T-cell (primary cell): ENCODE measurements at regions not wholly inside any gene's neighbourhood (a gene's known extent, or its start where the extent isn't known, plus 50 kb on each side); places are given as distances from the start of the nearest gene placed in this dataset.

Experiments
- ATAC-seq, 4 experiments: fragments of 200-7000 bp in 3 of 4; fragments of 150-1000 bp in 1 of 4; cut with Tn5 transposase; replicated peaks in 1 of 4; 1 replicate in 3 of 4; 2 replicates in 1 of 4; pipeline ENCODE4 v1.10.0; 2021; ENCODE audit warnings: moderate library complexity in 3 of 4, mild to moderate bottlenecking in 2 of 4, moderate number of reproducible peaks in 1 of 4
- CTCF ChIA-PET, 2 donors: fragments of 300-600 bp; sonication (Branson Sonifier 250); formaldehyde crosslinking; loops; one replicate each; lab custom pipeline; 2022; ENCODE audit warnings: antibody characterized with exemption in 2 of 2; lab: Charles Lee
- POLR2A ChIA-PET, 2 donors: fragments of 300-600 bp; sonication (Branson Sonifier 250); formaldehyde crosslinking; loops; one replicate each; lab custom pipeline; 2022; ENCODE audit warnings: antibody characterized with exemption in 2 of 2; lab: Charles Lee
- DNase-seq, 35 experiments: peaks; one replicate each; pipeline versions ENCODE4 v3.0.0 to v3.0.0-alpha.2; 2013 to 2023
- H3K27ac ChIP-seq: one replicate; pipeline ENCODE4 v1.5.1; 2013; ENCODE audit warnings: low read length
- H3K27me3 ChIP-seq, 2 experiments: replicated peaks in 1 of 2; 1 replicate in 1 of 2; 2 replicates in 1 of 2; pipeline versions ENCODE4 v1.6.1 to v1.7.0; 2013; ENCODE audit warnings: low read length in 1 of 2, mixed read lengths in 1 of 2; ENCODE audit not compliant: control insufficient read depth in 2 of 2, insufficient read depth in 2 of 2; ENCODE audit errors: extremely low read depth in 1 of 2
- H3K36me3 ChIP-seq, 2 donors: 1 replicate in 1 of 2; 2 replicates in 1 of 2; pipeline versions ENCODE4 v1.6.1 to v1.7.0; 2013; ENCODE audit warnings: low read length in 1 of 2; ENCODE audit not compliant: control insufficient read depth in 2 of 2, insufficient read depth in 1 of 2; ENCODE audit errors: extremely low read depth in 1 of 2
- H3K4me1 ChIP-seq, 2 experiments: 1 replicate in 1 of 2; 2 replicates in 1 of 2; pipeline versions ENCODE4 v1.6.1 to v1.7.0; 2013; ENCODE audit warnings: low read length in 2 of 2, mixed read lengths in 1 of 2; ENCODE audit not compliant: insufficient read depth in 2 of 2, control insufficient read depth in 1 of 2; ENCODE audit errors: extremely low read depth in 1 of 2
- H3K4me3 ChIP-seq, 2 donors: 1 replicate in 1 of 2; 2 replicates in 1 of 2; pipeline versions ENCODE4 v1.5.1 to v1.7.0; 2013; ENCODE audit warnings: mild to moderate bottlenecking in 2 of 2, low read length in 1 of 2, moderate library complexity in 1 of 2; ENCODE audit not compliant: control insufficient read depth in 1 of 2; ENCODE audit errors: extremely low read depth in 1 of 2
- H3K9me3 ChIP-seq: 2 replicates; pipeline ENCODE4 v1.7.0; 2013
- H3K27ac Mint-ChIP-seq, 2 donors: one replicate each; pipeline ENCODE4 v1.8.0; 2020 to 2021; ENCODE audit warnings: mild to moderate bottlenecking in 2 of 2, mixed read lengths in 2 of 2
- H3K27me3 Mint-ChIP-seq, 2 donors: one replicate each; pipeline ENCODE4 v1.8.0; 2021 to 2022; ENCODE audit warnings: mixed read lengths in 2 of 2
- H3K36me3 Mint-ChIP-seq: one replicate; pipeline ENCODE4 v1.8.0; 2021; ENCODE audit warnings: mixed read lengths
- H3K4me1 Mint-ChIP-seq, 3 donors: one replicate each; pipeline ENCODE4 v1.8.0; 2020 to 2022; ENCODE audit warnings: mixed read lengths in 3 of 3, mild to moderate bottlenecking in 1 of 3
- H3K4me3 Mint-ChIP-seq, 3 donors: one replicate each; pipeline ENCODE4 v1.8.0; 2020 to 2022; ENCODE audit warnings: mild to moderate bottlenecking in 3 of 3, mixed read lengths in 3 of 3, moderate library complexity in 3 of 3
- H3K9me3 Mint-ChIP-seq, 3 donors: one replicate each; pipeline ENCODE4 v1.8.0; 2020 to 2022; ENCODE audit warnings: mixed read lengths in 3 of 3
- WGBS: methylation state at CpG from one replicate; pipeline ENCODE4 v1.1.5; 2013; ENCODE audit warnings: missing lambda C conversion rate; ENCODE audit not compliant: insufficient coverage; 5-methylcytosine and 5-hydroxymethylcytosine counted together

- no peak for ATAC-seq
- ChIA-PET POLR2A (no interaction called here), CTCF (no interaction called here)
- no peak overlapping the region for H3K27ac Mint-ChIP-seq
- H3K9me3 Mint-ChIP-seq, result no peaks in the 10 kb centered on the region
- H3K36me3 Mint-ChIP-seq, result no peaks in the 10 kb centered on the region
- no peak for DNase-seq
- peaks cover 7 to 24% of the 10 kb centered on the region in 2 donors for H3K27me3 Mint-ChIP-seq
- no peak overlapping the region for H3K4me3 Mint-ChIP-seq
- 74% methylated on average over 8 of the region's 8 CpGs for WGBS
- H3K4me3 ChIP-seq, result no peak overlapping the region
- no peaks in the 10 kb centered on the region for H3K36me3 ChIP-seq
- H3K4me1 ChIP-seq, result no peaks in the 10 kb centered on the region
- peaks cover 0 to 8% of the 10 kb centered on the region in 2 experiments for H3K27me3 ChIP-seq
- no peak overlapping the region for H3K27ac ChIP-seq
- H3K4me1 Mint-ChIP-seq, result no peaks in the 10 kb centered on the region
- H3K9me3 ChIP-seq, result no peaks in the 10 kb centered on the region
These were observed 61.0 kb upstream of the RNF32 start for GRCh38 chr7:156579566-156579965.

- POLR2A ChIA-PET, result no interaction called here
These were observed 61.6 kb upstream of the RNF32 start for GRCh38 chr7:156578978-156579430.

GRCh38 chr7:156578578-156578940 lies 62.0 kb upstream of the RNF32 start:
- no peak for ATAC-seq
- 89% methylated on average over 23 of the region's 23 CpGs for WGBS
- H3K36me3 ChIP-seq, result no peaks in the 10 kb centered on the region

More at GRCh38 chr7:156578978-156579430, 61.6 kb upstream of the RNF32 start:
- Mint-ChIP-seq H3K27me3 (peaks cover 12 to 27% of the 10 kb centered on the region in 2 donors), H3K36me3 (no peaks in the 10 kb centered on the region), H3K4me3 (no peak overlapping the region), H3K9me3 (no peaks in the 10 kb centered on the region), H3K4me1 (no peaks in the 10 kb centered on the region), H3K27ac (no peak overlapping the region)
- CTCF ChIA-PET, result no interaction called here
- Histone ChIP-seq H3K4me3 (no peak overlapping the region), H3K4me1 (no peaks in the 10 kb centered on the region), H3K27me3 (peaks cover 0 to 8% of the 10 kb centered on the region in 2 experiments), H3K9me3 (no peaks in the 10 kb centered on the region), H3K27ac (no peak overlapping the region), H3K36me3 (no peaks in the 10 kb centered on the region)
- DNase-seq, result no peak
- no peak for ATAC-seq
- WGBS, result 60% methylated on average over 3 of the region's 8 CpGs

GRCh38 chr7:156577645-156578577 lies 62.7 kb upstream of the RNF32 start:
- Histone ChIP-seq H3K9me3 (no peaks in the 10 kb centered on the region), H3K27me3 (peaks cover 0 to 12% of the 10 kb centered on the region in 2 experiments), H3K4me3 (no peak overlapping the region), H3K36me3 (no peaks in the 10 kb centered on the region), H3K27ac (no peak overlapping the region), H3K4me1 (no peaks in the 10 kb centered on the region)
- H3K9me3 Mint-ChIP-seq, result no peaks in the 10 kb centered on the region
- no peak overlapping the region for H3K4me3 Mint-ChIP-seq
- H3K27ac Mint-ChIP-seq, result no peak overlapping the region
- DNase-seq (no peak), ATAC-seq (no peak)
- no peaks in the 10 kb centered on the region for H3K4me1 Mint-ChIP-seq
- WGBS, result 95% methylated on average over 8 of the region's 15 CpGs
- ChIA-PET POLR2A (no interaction called here), CTCF (no interaction called here)
- no peaks in the 10 kb centered on the region for H3K36me3 Mint-ChIP-seq
- peaks cover 22 to 30% of the 10 kb centered on the region in 2 donors for H3K27me3 Mint-ChIP-seq

More at GRCh38 chr7:156578578-156578940, 62.0 kb upstream of the RNF32 start:
- no peak overlapping the region for H3K4me3 ChIP-seq
- no peaks in the 10 kb centered on the region for H3K9me3 ChIP-seq
- Mint-ChIP-seq H3K4me3 (no peak overlapping the region), H3K36me3 (no peaks in the 10 kb centered on the region), H3K27ac (no peak overlapping the region), H3K27me3 (peaks cover 15 to 28% of the 10 kb centered on the region in 2 donors), H3K9me3 (no peaks in the 10 kb centered on the region), H3K4me1 (no peaks in the 10 kb centered on the region)
- DNase-seq, result no peak
- ChIA-PET POLR2A (no interaction called here), CTCF (no interaction called here)
- no peaks in the 10 kb centered on the region for H3K4me1 ChIP-seq
- no peak overlapping the region for H3K27ac ChIP-seq
- H3K27me3 ChIP-seq, result peaks cover 0 to 8% of the 10 kb centered on the region in 2 experiments

GRCh38 chr7:156576216-156577058 lies 64.1 kb upstream of the RNF32 start:
- Mint-ChIP-seq H3K27me3 (peaks cover 23 to 31% of the 10 kb centered on the region in 2 donors), H3K4me3 (no peak overlapping the region), H3K9me3 (no peaks in the 10 kb centered on the region), H3K27ac (no peak overlapping the region), H3K36me3 (no peaks in the 10 kb centered on the region), H3K4me1 (no peaks in the 10 kb centered on the region)
- ATAC-seq, result no peak
- POLR2A ChIA-PET, result no interaction called here
- H3K9me3 ChIP-seq, result no peaks in the 10 kb centered on the region
- no peaks in the 10 kb centered on the region for H3K4me1 ChIP-seq
- DNase-seq, result no peak
- CTCF ChIA-PET, result no interaction called here
- H3K27me3 ChIP-seq, result peaks cover 0 to 15% of the 10 kb centered on the region in 2 experiments
- H3K36me3 ChIP-seq, result no peaks in the 10 kb centered on the region
- 69% methylated on average over 12 of the region's 20 CpGs for WGBS
- H3K4me3 ChIP-seq, result no peak overlapping the region
- no peak overlapping the region for H3K27ac ChIP-seq

- POLR2A ChIA-PET, result no interaction called here
- Mint-ChIP-seq H3K9me3 (peaks cover 6 to 21% (median 7%) of the 10 kb centered on the region in 3 donors), H3K27ac (no peak overlapping the region), H3K36me3 (peaks cover 4% of the 10 kb centered on the region), H3K4me1 (no peaks in the 10 kb centered on the region), H3K27me3 (peaks cover 12 to 22% of the 10 kb centered on the region in 2 donors), H3K4me3 (no peak overlapping the region)
- no CpG with 5 or more reads among the region's 1 CpG for WGBS
- ATAC-seq, result no peak
- peaks cover 0 to 14% of the 10 kb centered on the region in 2 experiments for H3K27me3 ChIP-seq
- H3K9me3 ChIP-seq, result no peaks in the 10 kb centered on the region
- H3K27ac ChIP-seq, result no peak overlapping the region
- H3K36me3 ChIP-seq, result no peaks in the 10 kb centered on the region
- no peaks in the 10 kb centered on the region for H3K4me1 ChIP-seq
- CTCF ChIA-PET, result no interaction called here
- DNase-seq, result no peak
- no peak overlapping the region for H3K4me3 ChIP-seq
These were observed 72.3 kb upstream of the RNF32 start for GRCh38 chr7:156568258-156568657.
